ENCODE measurements at regions not wholly inside any gene's neighbourhood (a gene's known extent, or its start where the extent isn't known, plus 50 kb on each side); places are given as distances from the start of the nearest gene placed in this dataset.

DNA sequence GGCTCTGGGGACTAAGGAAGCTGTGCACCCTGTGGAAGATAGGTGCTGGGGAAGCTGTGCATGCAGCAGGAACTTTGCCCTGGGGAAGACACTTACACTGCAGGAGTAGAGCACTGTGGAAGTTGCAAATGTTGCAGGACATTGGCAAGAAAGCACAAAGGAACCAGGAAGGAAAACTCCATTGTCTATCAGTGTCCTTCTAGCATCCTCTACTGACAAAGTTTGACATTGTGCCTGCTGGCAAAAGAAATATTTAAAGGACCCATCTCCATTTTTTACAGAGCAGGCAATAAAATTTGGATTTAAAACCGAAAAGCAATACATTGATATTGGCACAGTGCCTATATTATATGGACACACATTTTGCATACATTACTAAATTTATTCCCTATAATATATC, 394.1 kb downstream of the PBX1 start:
- Histone ChIP-seq H3K4me1 (ENCODE audit: control insufficient read depth, low read length) (no peaks in the 10 kb centered on the region), H3K79me2 (ENCODE audit: control insufficient read depth, low read length) (no peaks in the 10 kb centered on the region), H3K27me3 (ENCODE audit: control insufficient read depth, low read length) (no peaks in the 10 kb centered on the region), H3K9me2 (replicated peaks; ENCODE audit: control insufficient read depth, low read length) (no peaks in the 10 kb centered on the region), H4K20me1 (ENCODE audit: control insufficient read depth, insufficient read depth, low read depth, low read length) (no peaks in the 10 kb centered on the region), H3K27ac (ENCODE audit: low read depth, low read length) (no peak overlapping the region), H3K9me3 (ENCODE audit: control insufficient read depth, insufficient read depth, low read length) (no peaks in the 10 kb centered on the region; the same call in 1 of the 2 replicates), H3K36me3 (ENCODE audit: control insufficient read depth, low read length) (no peaks in the 10 kb centered on the region), H3F3A (ENCODE audit: control insufficient read depth, insufficient read depth) (no peaks in the 10 kb centered on the region), H3K4me2 (ENCODE audit: low read length) (no peak overlapping the region), H3K4me3 (ENCODE audit: low read length) (no peak overlapping the region)
- TF ChIP-seq EZH2phosphoT487 (IDR thresholded peaks at IDR 0.05; ENCODE audit: borderline replicate concordance, low read length) = no peak
- TF ChIP-seq, protein P1, sequence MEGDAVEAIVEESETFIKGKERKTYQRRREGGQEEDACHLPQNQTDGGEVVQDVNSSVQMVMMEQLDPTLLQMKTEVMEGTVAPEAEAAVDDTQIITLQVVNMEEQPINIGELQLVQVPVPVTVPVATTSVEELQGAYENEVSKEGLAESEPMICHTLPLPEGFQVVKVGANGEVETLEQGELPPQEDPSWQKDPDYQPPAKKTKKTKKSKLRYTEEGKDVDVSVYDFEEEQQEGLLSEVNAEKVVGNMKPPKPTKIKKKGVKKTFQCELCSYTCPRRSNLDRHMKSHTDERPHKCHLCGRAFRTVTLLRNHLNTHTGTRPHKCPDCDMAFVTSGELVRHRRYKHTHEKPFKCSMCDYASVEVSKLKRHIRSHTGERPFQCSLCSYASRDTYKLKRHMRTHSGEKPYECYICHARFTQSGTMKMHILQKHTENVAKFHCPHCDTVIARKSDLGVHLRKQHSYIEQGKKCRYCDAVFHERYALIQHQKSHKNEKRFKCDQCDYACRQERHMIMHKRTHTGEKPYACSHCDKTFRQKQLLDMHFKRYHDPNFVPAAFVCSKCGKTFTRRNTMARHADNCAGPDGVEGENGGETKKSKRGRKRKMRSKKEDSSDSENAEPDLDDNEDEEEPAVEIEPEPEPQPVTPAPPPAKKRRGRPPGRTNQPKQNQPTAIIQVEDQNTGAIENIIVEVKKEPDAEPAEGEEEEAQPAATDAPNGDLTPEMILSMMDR (IDR thresholded peaks at IDR 0.05; ENCODE audit: low read depth, low read length, poor library complexity, severe bottlenecking) = no peak

DNA sequence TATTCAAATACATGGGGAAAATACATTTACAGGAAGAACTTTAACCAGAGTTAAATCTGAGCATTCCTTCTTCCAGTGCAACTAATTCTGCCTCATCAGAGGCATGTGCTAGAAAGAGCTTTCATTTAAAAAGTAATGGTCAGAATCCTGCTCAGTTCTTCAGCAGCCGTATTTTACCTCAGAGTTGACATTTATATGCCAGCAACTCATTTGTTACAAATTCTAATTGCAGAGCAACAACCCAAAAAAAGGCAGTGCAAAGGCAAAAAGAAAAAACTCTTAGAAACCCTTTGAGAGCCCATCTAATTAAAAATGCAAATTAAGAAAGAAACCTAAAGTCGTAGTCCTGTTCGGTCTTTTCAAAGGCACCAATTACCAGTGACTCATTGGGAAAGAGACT, 392.5 kb downstream of the PBX1 start:
- Histone ChIP-seq H3K27me3 (ENCODE audit: control insufficient read depth, low read length) (no peaks in the 10 kb centered on the region), H3K36me3 (ENCODE audit: control insufficient read depth, low read length) (no peaks in the 10 kb centered on the region), H3F3A (ENCODE audit: control insufficient read depth, insufficient read depth) (no peaks in the 10 kb centered on the region), H3K4me1 (ENCODE audit: control insufficient read depth, low read length) (no peaks in the 10 kb centered on the region), H3K79me2 (ENCODE audit: control insufficient read depth, low read length) (no peaks in the 10 kb centered on the region), H3K27ac (ENCODE audit: low read depth, low read length) (no peak overlapping the region), H4K20me1 (ENCODE audit: control insufficient read depth, insufficient read depth, low read depth, low read length) (no peaks in the 10 kb centered on the region), H3K4me3 (ENCODE audit: low read length) (no peak overlapping the region), H3K9me2 (replicated peaks; ENCODE audit: control insufficient read depth, low read length) (no peaks in the 10 kb centered on the region), H3K4me2 (ENCODE audit: low read length) (no peak overlapping the region), H3K9me3 (ENCODE audit: control insufficient read depth, insufficient read depth, low read length) (no peaks in the 10 kb centered on the region; the same call in 1 of the 2 replicates)
- no peak for TF ChIP-seq EZH2phosphoT487 (IDR thresholded peaks at IDR 0.05; ENCODE audit: borderline replicate concordance, low read length)
- TF ChIP-seq, protein P1 (IDR thresholded peaks at IDR 0.05; ENCODE audit: low read depth, low read length, poor library complexity, severe bottlenecking) = no peak

DNA sequence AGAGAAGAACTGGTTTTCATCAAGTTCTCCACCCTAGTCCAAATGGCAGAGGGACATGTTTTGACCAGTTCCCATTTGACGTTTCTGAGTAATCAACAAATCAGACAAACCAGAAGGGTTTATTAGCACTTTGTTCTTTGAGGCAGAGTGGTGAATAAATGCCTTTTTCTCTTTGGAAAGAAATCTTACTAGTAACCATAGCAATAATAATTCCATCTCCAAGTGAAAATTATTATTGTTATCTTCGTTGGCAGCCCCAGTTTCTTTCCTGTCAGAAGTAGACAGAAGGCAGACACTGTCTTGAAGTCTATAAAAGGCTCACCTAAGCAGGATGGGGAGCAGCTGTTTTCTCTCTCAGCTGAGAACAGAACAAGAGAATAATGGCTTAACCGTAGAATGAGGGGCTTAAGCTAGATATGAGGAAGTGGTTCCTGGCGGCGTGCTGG, 391.6 kb downstream of the PBX1 start:
- Histone ChIP-seq H3F3A (ENCODE audit: control insufficient read depth, insufficient read depth) (no peaks in the 10 kb centered on the region), H3K27me3 (ENCODE audit: control insufficient read depth, low read length) (no peaks in the 10 kb centered on the region)
- TF ChIP-seq, protein P1 (IDR thresholded peaks at IDR 0.05; ENCODE audit: low read depth, low read length, poor library complexity, severe bottlenecking) = no peak
- no peak for TF ChIP-seq EZH2phosphoT487 (IDR thresholded peaks at IDR 0.05; ENCODE audit: borderline replicate concordance, low read length)

More for the DNA sequence above, 391.6 kb downstream of the PBX1 start:
- Histone ChIP-seq H3K27ac (ENCODE audit: low read depth, low read length) (no peak overlapping the region), H3K9me3 (ENCODE audit: control insufficient read depth, insufficient read depth, low read length) (no peaks in the 10 kb centered on the region; the same call in 1 of the 2 replicates), H3K4me3 (ENCODE audit: low read length) (no peak overlapping the region), H4K20me1 (ENCODE audit: control insufficient read depth, insufficient read depth, low read depth, low read length) (no peaks in the 10 kb centered on the region), H3K79me2 (ENCODE audit: control insufficient read depth, low read length) (no peaks in the 10 kb centered on the region), H3K9me2 (replicated peaks; ENCODE audit: control insufficient read depth, low read length) (no peaks in the 10 kb centered on the region), H3K4me1 (ENCODE audit: control insufficient read depth, low read length) (no peaks in the 10 kb centered on the region), H3K36me3 (ENCODE audit: control insufficient read depth, low read length) (no peaks in the 10 kb centered on the region), H3K4me2 (ENCODE audit: low read length) (no peak overlapping the region)
